SK-N-SH (cell line): ENCODE measurements at regions not wholly inside any gene's neighbourhood (a gene's known extent, or its start where the extent isn't known, plus 50 kb on each side); places are given as distances from the start of the nearest gene placed in this dataset.

Experiments used
- CTCF ChIA-PET: fragments of 300-600, 350-600 bp; formaldehyde crosslinking; extraction: SDS; loops from one replicate; lab custom pipeline; 2021; lab: Yijun Ruan, JAX
- POLR2A ChIA-PET: fragments of 350-600 bp; sonication (Branson Sonifier 250); formaldehyde crosslinking; extraction: SDS; loops from one replicate; lab custom pipeline; 2020; ENCODE audit warnings: antibody characterized with exemption, inconsistent platforms; lab: Yijun Ruan, JAX
- DNase-seq: peaks from one replicate; pipeline ENCODE4 v3.0.0; 2012
- H2AFZ ChIP-seq: fragments of 200-600 bp; sonication (generic); 2 replicates; pipeline ENCODE4 v1.8.1; 2016; ENCODE audit warnings: antibody characterized with exemption, mild to moderate bottlenecking, low read depth
- H3F3A ChIP-seq: fragments of 200-600 bp; sonication (generic); replicated peaks from 2 replicates; pipeline ENCODE3; 2016; ENCODE audit warnings: antibody characterized with exemption, mild to moderate bottlenecking; ENCODE audit not compliant: insufficient read depth
- H3K27ac ChIP-seq, 2 experiments: fragments of 200-500 bp in 1 of 2; fragments of 200-600 bp in 1 of 2; sonication (Bioruptor generic) in 1 of 2; sonication (generic), shearing (Covaris generic) in 1 of 2; 2 replicates each; pipeline versions ENCODE4 v1.5.1 to v1.6.1; 2014 to 2016; ENCODE audit warnings: low read depth in 2 of 2, inconsistent platforms in 1 of 2, low read length in 1 of 2, mild to moderate bottlenecking in 1 of 2, mixed read lengths in 1 of 2
- H3K27me3 ChIP-seq: fragments of 200-600 bp; sonication (generic), shearing (Covaris generic); 2 replicates; pipeline ENCODE4 v1.6.1; 2016; ENCODE audit warnings: mixed run types; ENCODE audit not compliant: insufficient read depth
- H3K36me3 ChIP-seq, 2 experiments: fragments of 200-500 bp in 1 of 2; fragments of 200-600 bp in 1 of 2; sonication (Bioruptor generic) in 1 of 2; sonication (generic) in 1 of 2; replicated peaks in 1 of 2; 2 replicates each; pipeline versions ENCODE3 to v1.5.1; 2014 to 2016; ENCODE audit warnings: low read length in 1 of 2, mild to moderate bottlenecking in 1 of 2; ENCODE audit not compliant: insufficient read depth in 2 of 2, control insufficient read depth in 1 of 2
- H3K4me1 ChIP-seq, 2 experiments: fragments of 200-500 bp in 1 of 2; fragments of 200-600 bp in 1 of 2; sonication (Bioruptor generic) in 1 of 2; sonication (generic), shearing (Covaris generic) in 1 of 2; 2 replicates each; pipeline versions ENCODE4 v1.5.1 to v1.6.1; 2014 to 2016; ENCODE audit warnings: low read depth in 1 of 2, low read length in 1 of 2, mixed run types in 1 of 2; ENCODE audit not compliant: insufficient read depth in 2 of 2, control insufficient read depth in 1 of 2
- H3K4me2 ChIP-seq: fragments of 200-600 bp; sonication (generic), shearing (Covaris generic); 2 replicates; pipeline ENCODE4 v1.6.1; 2017; ENCODE audit warnings: mixed run types
- H3K4me3 ChIP-seq, 2 experiments: fragments of 200-500 bp in 1 of 2; fragments of 200-600 bp in 1 of 2; sonication (Bioruptor generic) in 1 of 2; sonication (generic), shearing (Covaris generic) in 1 of 2; 2 replicates each; pipeline versions ENCODE4 v1.5.1 to v1.8.1; 2014 to 2016; ENCODE audit warnings: low read depth in 2 of 2, inconsistent platforms in 1 of 2, low read length in 1 of 2, mild to moderate bottlenecking in 1 of 2, mixed read lengths in 1 of 2, moderate library complexity in 1 of 2
- H3K79me2 ChIP-seq: fragments of 200-600 bp; sonication (generic); 2 replicates; pipeline ENCODE4 v1.8.1; 2017; ENCODE audit warnings: mild to moderate bottlenecking; ENCODE audit not compliant: insufficient read depth
- H3K9ac ChIP-seq: fragments of 200-600 bp; sonication (generic); 2 replicates; pipeline ENCODE4 v1.6.1; 2017; ENCODE audit warnings: mixed run types
- H3K9me2 ChIP-seq: fragments of 200-600 bp; sonication (generic); 2 replicates; pipeline ENCODE4 v1.6.1; 2017; ENCODE audit warnings: mixed run types
- H3K9me3 ChIP-seq: fragments of 200-600 bp; sonication (generic); 2 replicates; pipeline ENCODE4 v1.6.1; 2017; ENCODE audit warnings: mixed run types, mild to moderate bottlenecking, moderate library complexity
- H4K20me1 ChIP-seq: fragments of 200-600 bp; sonication (generic); 2 replicates; pipeline ENCODE4 v1.6.1; 2017; ENCODE audit warnings: mild to moderate bottlenecking, mixed run types; ENCODE audit not compliant: insufficient read depth
- ELF1 ChIP-seq: IDR thresholded peaks from 2 replicates; pipeline ENCODE4 v1.4.0; 2012
- EZH2phosphoT487 ChIP-seq: fragments of 200-600 bp; sonication (generic); IDR thresholded peaks from 2 replicates; pipeline ENCODE4 v1.6.1; 2017; ENCODE audit warnings: low read depth, mixed run types, mild to moderate bottlenecking, antibody characterized with exemption, moderate library complexity, borderline replicate concordance
- FOXM1 ChIP-seq: IDR thresholded peaks from 2 replicates; pipeline ENCODE4 v1.4.0; 2012; ENCODE audit warnings: low read depth, mild to moderate bottlenecking
- GABPA ChIP-seq: IDR thresholded peaks from 2 replicates; pipeline ENCODE4 v1.4.0; 2012; ENCODE audit warnings: low read depth, mild to moderate bottlenecking
- GATA2 ChIP-seq: sonication (generic); formaldehyde crosslinking; IDR thresholded peaks from 2 replicates; pipeline ENCODE4 v1.5.0; 2020; ENCODE audit warnings: mild to moderate bottlenecking, missing genetic modification reagents
- JUND ChIP-seq: IDR thresholded peaks from 2 replicates; pipeline ENCODE4 v1.4.0; 2012
- MXI1 ChIP-seq: IDR thresholded peaks from 2 replicates; pipeline ENCODE4 v1.6.1; 2012; ENCODE audit warnings: mild to moderate bottlenecking, low read depth, low read length, improper control_type of control experiment
- NFIC ChIP-seq: IDR thresholded peaks from 2 replicates; pipeline ENCODE4 v1.4.0; 2012; ENCODE audit warnings: borderline replicate concordance
- POLR2AphosphoS5 ChIP-seq: IDR thresholded peaks from 2 replicates; pipeline ENCODE4 v1.6.1; 2012; ENCODE audit warnings: low read depth, low read length
- RAD21 ChIP-seq: IDR thresholded peaks from 2 replicates; pipeline ENCODE4 v1.6.1; 2012; ENCODE audit warnings: mild to moderate bottlenecking, low read length
- RCOR1 ChIP-seq: fragments of 150-350 bp; IDR thresholded peaks from 2 replicates; pipeline ENCODE4 v1.6.1; 2017; ENCODE audit warnings: antibody characterized with exemption, low read length
- RFX5 ChIP-seq: IDR thresholded peaks from 2 replicates; pipeline ENCODE4 v1.6.1; 2012; ENCODE audit warnings: mild to moderate bottlenecking, improper control_type of control experiment, low read length
- SIN3A ChIP-seq: IDR thresholded peaks from 2 replicates; pipeline ENCODE4 v1.6.1; 2012; ENCODE audit warnings: low read depth, mild to moderate bottlenecking, low read length, moderate library complexity, borderline replicate concordance
- TCF12 ChIP-seq: IDR thresholded peaks from 2 replicates; pipeline ENCODE4 v1.4.0; 2012
- TEAD4 ChIP-seq: IDR thresholded peaks from 2 replicates; pipeline ENCODE4 v1.4.0; 2012; ENCODE audit warnings: mild to moderate bottlenecking, borderline replicate concordance; ENCODE audit not compliant: insufficient read depth
- YY1 ChIP-seq: IDR thresholded peaks from 2 replicates; pipeline ENCODE4 v1.4.0; 2012; ENCODE audit warnings: low read depth, mild to moderate bottlenecking
- WGBS: methylation state at CpG from one replicate; pipeline ENCODE4 v1.1.6; 2017; ENCODE audit warnings: low lambda C conversion rate; 5-methylcytosine and 5-hydroxymethylcytosine counted together
- TF ChIP-seq, protein P1 (sequence below): fragments of 200-600 bp; sonication (generic); IDR thresholded peaks from 2 replicates; pipeline ENCODE4 v1.6.1; 2017; ENCODE audit warnings: antibody characterized with exemption, mild to moderate bottlenecking, moderate library complexity
- TF ChIP-seq, protein P2 (sequence below): IDR thresholded peaks from 2 replicates; pipeline ENCODE4 v1.4.0; 2012; ENCODE audit warnings: low read depth, borderline replicate concordance
- TF ChIP-seq, protein P3 (sequence below): fragments of 150-350 bp; IDR thresholded peaks from 2 replicates; pipeline ENCODE4 v1.6.1; 2017; ENCODE audit warnings: antibody characterized with exemption, low read length, low read depth, borderline replicate concordance

DNA sequence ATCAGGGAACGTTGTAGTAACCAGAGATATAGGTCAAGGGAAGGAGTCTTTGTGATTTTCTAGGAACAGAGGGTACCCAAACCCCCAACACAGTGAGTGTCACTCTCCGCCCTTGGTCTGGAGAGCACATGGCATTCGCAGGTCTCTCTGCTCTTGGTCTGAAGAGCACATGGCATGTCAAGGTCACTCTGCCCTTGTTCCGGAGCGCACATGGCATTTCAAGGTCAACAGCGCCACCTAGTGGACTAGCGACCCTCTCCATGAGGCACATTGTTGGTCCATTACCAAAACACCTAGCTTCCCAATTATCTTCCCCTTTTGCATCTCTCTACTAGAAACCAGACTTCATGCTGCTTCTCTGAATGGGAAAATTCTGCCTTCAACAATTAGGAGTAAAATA, 260.0 kb downstream of the C6orf118 start:
- 20% methylated on average over 7 of the region's 7 CpGs for WGBS
- H3K4me2 ChIP-seq: no peak overlapping the region
- H3K4me3 ChIP-seq: no peak overlapping the region
- TF ChIP-seq POLR2AphosphoS5 (no peak), TCF12 (no peak), MXI1 (peak; percentile 39; the same call in 1 of the 2 replicates), RAD21 (peak; percentile 59), GATA2 (no peak), SIN3A (no peak), FOXM1 (no peak), RFX5 (no peak), ELF1 (no peak)
- TF ChIP-seq, protein P1, sequence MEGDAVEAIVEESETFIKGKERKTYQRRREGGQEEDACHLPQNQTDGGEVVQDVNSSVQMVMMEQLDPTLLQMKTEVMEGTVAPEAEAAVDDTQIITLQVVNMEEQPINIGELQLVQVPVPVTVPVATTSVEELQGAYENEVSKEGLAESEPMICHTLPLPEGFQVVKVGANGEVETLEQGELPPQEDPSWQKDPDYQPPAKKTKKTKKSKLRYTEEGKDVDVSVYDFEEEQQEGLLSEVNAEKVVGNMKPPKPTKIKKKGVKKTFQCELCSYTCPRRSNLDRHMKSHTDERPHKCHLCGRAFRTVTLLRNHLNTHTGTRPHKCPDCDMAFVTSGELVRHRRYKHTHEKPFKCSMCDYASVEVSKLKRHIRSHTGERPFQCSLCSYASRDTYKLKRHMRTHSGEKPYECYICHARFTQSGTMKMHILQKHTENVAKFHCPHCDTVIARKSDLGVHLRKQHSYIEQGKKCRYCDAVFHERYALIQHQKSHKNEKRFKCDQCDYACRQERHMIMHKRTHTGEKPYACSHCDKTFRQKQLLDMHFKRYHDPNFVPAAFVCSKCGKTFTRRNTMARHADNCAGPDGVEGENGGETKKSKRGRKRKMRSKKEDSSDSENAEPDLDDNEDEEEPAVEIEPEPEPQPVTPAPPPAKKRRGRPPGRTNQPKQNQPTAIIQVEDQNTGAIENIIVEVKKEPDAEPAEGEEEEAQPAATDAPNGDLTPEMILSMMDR: peak; percentile 41
- ChIA-PET POLR2A (no interaction called here), CTCF (interaction anchor here (0.6 to 1.6 kb wide), 6 partner anchors 9 to 182 kb away, joined by 3 to 12 read pairs (median 4); no protein-coding TSS in a partner anchor)
- no peak overlapping the region for H2AFZ ChIP-seq
- no peaks in the 10 kb centered on the region for H3K36me3 ChIP-seq
- H3K27ac ChIP-seq: no peak overlapping the region
- no peak overlapping the region for H3K9ac ChIP-seq
- no peaks in the 10 kb centered on the region for H3K79me2 ChIP-seq
- H3K27me3 ChIP-seq: no peaks in the 10 kb centered on the region
- no peaks in the 10 kb centered on the region for H3F3A ChIP-seq
- 0 out of 2 replicates have a peak, but pooled peaks cover 3% of the 10 kb centered on the region for H3K9me3 ChIP-seq
- H4K20me1 ChIP-seq: no peaks in the 10 kb centered on the region
- DNase-seq: peak; percentile 37
- no peaks in the 10 kb centered on the region for H3K9me2 ChIP-seq
- no peaks in the 10 kb centered on the region; a peak in 1 of 4 replicates for H3K4me1 ChIP-seq

DNA sequence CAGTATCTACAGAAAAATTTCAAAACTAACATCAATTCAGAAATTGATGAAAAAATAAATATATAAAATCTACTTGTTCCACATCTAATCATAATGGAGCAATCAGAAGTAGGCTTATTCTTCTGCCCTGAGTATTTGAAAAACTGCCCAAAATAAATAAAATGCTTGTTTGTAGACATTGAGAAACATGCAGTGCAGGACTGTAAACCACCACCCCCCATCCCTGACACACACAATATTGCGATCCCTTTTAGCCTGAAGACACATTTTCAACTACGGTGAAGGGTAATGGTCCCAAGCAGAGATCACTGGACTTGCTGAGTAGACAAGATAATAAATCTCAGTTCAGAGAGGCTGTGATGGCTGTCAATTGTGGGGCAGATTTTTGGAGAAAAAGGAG, 261.5 kb downstream of the C6orf118 start:
- TF ChIP-seq FOXM1 (no peak), TEAD4 (no peak), TCF12 (no peak), JUND (no peak), NFIC (no peak), GABPA (no peak), EZH2phosphoT487 (no peak), GATA2 (no peak), RFX5 (no peak), YY1 (no peak), MXI1 (no peak), RCOR1 (no peak), SIN3A (no peak)
- TF ChIP-seq, protein P2, sequence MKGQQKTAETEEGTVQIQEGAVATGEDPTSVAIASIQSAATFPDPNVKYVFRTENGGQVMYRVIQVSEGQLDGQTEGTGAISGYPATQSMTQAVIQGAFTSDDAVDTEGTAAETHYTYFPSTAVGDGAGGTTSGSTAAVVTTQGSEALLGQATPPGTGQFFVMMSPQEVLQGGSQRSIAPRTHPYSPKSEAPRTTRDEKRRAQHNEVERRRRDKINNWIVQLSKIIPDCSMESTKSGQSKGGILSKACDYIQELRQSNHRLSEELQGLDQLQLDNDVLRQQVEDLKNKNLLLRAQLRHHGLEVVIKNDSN: no peak
- TF ChIP-seq, protein P3, sequence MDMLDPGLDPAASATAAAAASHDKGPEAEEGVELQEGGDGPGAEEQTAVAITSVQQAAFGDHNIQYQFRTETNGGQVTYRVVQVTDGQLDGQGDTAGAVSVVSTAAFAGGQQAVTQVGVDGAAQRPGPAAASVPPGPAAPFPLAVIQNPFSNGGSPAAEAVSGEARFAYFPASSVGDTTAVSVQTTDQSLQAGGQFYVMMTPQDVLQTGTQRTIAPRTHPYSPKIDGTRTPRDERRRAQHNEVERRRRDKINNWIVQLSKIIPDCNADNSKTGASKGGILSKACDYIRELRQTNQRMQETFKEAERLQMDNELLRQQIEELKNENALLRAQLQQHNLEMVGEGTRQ: no peak
- TF ChIP-seq, protein P1: no peak
- TF ChIP-seq, all 33 proteins: peak for 0
- Histone ChIP-seq H2AFZ (no peak overlapping the region), H3K9me3 (0 out of 2 replicates have a peak, but pooled peaks cover 3% of the 10 kb centered on the region), H3K9ac (no peak overlapping the region), H3F3A (no peaks in the 10 kb centered on the region), H3K4me1 (no peaks in the 10 kb centered on the region; a peak in 1 of 4 replicates), H3K4me3 (no peak overlapping the region), H3K9me2 (no peaks in the 10 kb centered on the region), H3K27ac (no peak overlapping the region), H4K20me1 (no peaks in the 10 kb centered on the region), H3K79me2 (no peaks in the 10 kb centered on the region), H3K27me3 (no peaks in the 10 kb centered on the region), H3K36me3 (no peaks in the 10 kb centered on the region), H3K4me2 (no peak overlapping the region)
- WGBS: 28% methylated on average over 2 of the region's 2 CpGs
- ChIA-PET CTCF (interaction anchor here (0.7 to 1.3 kb wide), 2 partner anchors 8 to 121 kb away, joined by 3 to 5 read pairs; no protein-coding TSS in a partner anchor), POLR2A (no interaction called here)
- no peak for DNase-seq
